Endothelial cell of umbilical vein (primary cell): ENCODE measurements at regions not wholly inside any gene's neighbourhood (a gene's known extent, or its start where the extent isn't known, plus 50 kb on each side); places are given as distances from the start of the nearest gene placed in this dataset.

Experiments used
- CTCF ChIP-seq, 2 donors: IDR thresholded peaks; 1 replicate in 1 of 2; 2 replicates in 1 of 2; pipeline ENCODE4 v1.5.1; 2011; ENCODE audit warnings: low read length in 2 of 2, mild to moderate bottlenecking in 2 of 2, moderate library complexity in 2 of 2, control low read depth in 1 of 2, inconsistent platforms in 1 of 2, low read depth in 1 of 2; ENCODE audit not compliant: insufficient read depth in 1 of 2; ENCODE audit errors: extremely low read depth in 1 of 2
- POLR2A ChIP-seq: IDR thresholded peaks from 2 replicates; pipeline ENCODE4 v1.6.1; 2012; ENCODE audit warnings: low read depth, mild to moderate bottlenecking, control low read depth, low read length

- TF ChIP-seq CTCF (IDR thresholded peaks at IDR 0.05; ENCODE audit: extremely low read depth in 1 of 2, insufficient read depth in 1 of 2, low read depth in 1 of 2, low read length in 2 of 2): no peak
- TF ChIP-seq POLR2A: no peak
Observed at GRCh38 chr2:6739547-6739946, 126.2 kb downstream of the CMPK2 start.
